Kidney (tissue), 13 donors: ENCODE measurements at regions not wholly inside any gene's neighbourhood (a gene's known extent, or its start where the extent isn't known, plus 50 kb on each side); places are given as distances from the start of the nearest gene placed in this dataset.

Experiments
- DNase-seq, 5 donors: peaks; one replicate each; pipeline ENCODE4 v3.0.0-alpha.2; 2013 to 2020
- FAIRE-seq: peaks from 2 replicates; lab custom pipeline; 2012; peaks lifted over from hg19 to GRCh38; lab: Jason Lieb, UNC
- H3K27ac ChIP-seq, 2 donors: one replicate each; pipeline ENCODE4 v1.7.0; 2013; ENCODE audit warnings: low read depth in 2 of 2, low read length in 2 of 2, inconsistent platforms in 1 of 2
- H3K27me3 ChIP-seq: one replicate; pipeline ENCODE4 v1.7.1; 2013; ENCODE audit warnings: low read length, inconsistent platforms; ENCODE audit not compliant: control insufficient read depth, insufficient read depth
- H3K36me3 ChIP-seq, 3 donors: one replicate each; pipeline versions ENCODE4 v1.7.0 to v1.7.1; 2013; ENCODE audit warnings: low read length in 3 of 3, control low read depth in 1 of 3, inconsistent platforms in 1 of 3; ENCODE audit not compliant: insufficient read depth in 3 of 3, control insufficient read depth in 2 of 3
- H3K4me1 ChIP-seq, 3 donors: one replicate each; pipeline versions ENCODE4 v1.7.0 to v1.7.1; 2013; ENCODE audit warnings: low read length in 3 of 3, inconsistent platforms in 1 of 3, low read depth in 1 of 3; ENCODE audit not compliant: control insufficient read depth in 2 of 3, insufficient read depth in 2 of 3
- H3K4me3 ChIP-seq, 3 donors: one replicate each; pipeline versions ENCODE4 v1.7.0 to v1.8.1; 2013; ENCODE audit warnings: low read length in 3 of 3, control low read depth in 1 of 3, inconsistent platforms in 1 of 3
- H3K9ac ChIP-seq, 3 donors: one replicate each; pipeline versions ENCODE4 v1.7.0 to v1.7.1; 2013; ENCODE audit warnings: low read length in 3 of 3, control low read depth in 1 of 3, inconsistent platforms in 1 of 3
- H3K9me3 ChIP-seq, 3 donors: one replicate each; pipeline versions ENCODE4 v1.7.0 to v1.7.1; 2013; ENCODE audit warnings: low read length in 3 of 3, control low read depth in 1 of 3, inconsistent platforms in 1 of 3; ENCODE audit not compliant: control insufficient read depth in 2 of 3, insufficient read depth in 1 of 3
- intact Hi-C: fragments of 100-400 bp; cut with DNase I; formaldehyde crosslinking; loops from one replicate; pipeline ENCODE4 v1.11.1; 2022
- TF ChIP-seq, protein P1 (sequence below): IDR thresholded peaks from 3 replicates; pipeline ENCODE4 v1.5.1; 2012; ENCODE audit warnings: mild to moderate bottlenecking, moderate library complexity, borderline replicate concordance; ENCODE audit not compliant: insufficient read depth; ENCODE audit errors: extremely low read depth
- donor health status: control.
- donor health status: control.
- donor health status: control.
- donor health status: control.
- donor health status: control.
- donor health status: DM: yes; HTN: yes; CAD: no.
- donor health status: Normal renal cell carcinoma (clear cell type).

- DNase-seq (peak in 2 of 5 donors; percentile 37 to 66), FAIRE-seq (no peak)
- TF ChIP-seq, protein P1, sequence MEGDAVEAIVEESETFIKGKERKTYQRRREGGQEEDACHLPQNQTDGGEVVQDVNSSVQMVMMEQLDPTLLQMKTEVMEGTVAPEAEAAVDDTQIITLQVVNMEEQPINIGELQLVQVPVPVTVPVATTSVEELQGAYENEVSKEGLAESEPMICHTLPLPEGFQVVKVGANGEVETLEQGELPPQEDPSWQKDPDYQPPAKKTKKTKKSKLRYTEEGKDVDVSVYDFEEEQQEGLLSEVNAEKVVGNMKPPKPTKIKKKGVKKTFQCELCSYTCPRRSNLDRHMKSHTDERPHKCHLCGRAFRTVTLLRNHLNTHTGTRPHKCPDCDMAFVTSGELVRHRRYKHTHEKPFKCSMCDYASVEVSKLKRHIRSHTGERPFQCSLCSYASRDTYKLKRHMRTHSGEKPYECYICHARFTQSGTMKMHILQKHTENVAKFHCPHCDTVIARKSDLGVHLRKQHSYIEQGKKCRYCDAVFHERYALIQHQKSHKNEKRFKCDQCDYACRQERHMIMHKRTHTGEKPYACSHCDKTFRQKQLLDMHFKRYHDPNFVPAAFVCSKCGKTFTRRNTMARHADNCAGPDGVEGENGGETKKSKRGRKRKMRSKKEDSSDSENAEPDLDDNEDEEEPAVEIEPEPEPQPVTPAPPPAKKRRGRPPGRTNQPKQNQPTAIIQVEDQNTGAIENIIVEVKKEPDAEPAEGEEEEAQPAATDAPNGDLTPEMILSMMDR: no peak
- no peaks in the 10 kb centered on the region for H3K27me3 ChIP-seq
- peaks cover 0 to 3% (median 0%) of the 10 kb centered on the region in 3 donors for H3K4me1 ChIP-seq
- no peak overlapping the region for H3K4me3 ChIP-seq
- no peaks in the 10 kb centered on the region for H3K9me3 ChIP-seq
- intact Hi-C loops: no loop called here
- H3K9ac ChIP-seq: no peak overlapping the region
- H3K36me3 ChIP-seq: no peaks in the 10 kb centered on the region
- H3K27ac ChIP-seq: no peak overlapping the region
These were observed 553.7 kb downstream of the CD83 start for GRCh38 chr6:14671261-14671681.

DNA sequence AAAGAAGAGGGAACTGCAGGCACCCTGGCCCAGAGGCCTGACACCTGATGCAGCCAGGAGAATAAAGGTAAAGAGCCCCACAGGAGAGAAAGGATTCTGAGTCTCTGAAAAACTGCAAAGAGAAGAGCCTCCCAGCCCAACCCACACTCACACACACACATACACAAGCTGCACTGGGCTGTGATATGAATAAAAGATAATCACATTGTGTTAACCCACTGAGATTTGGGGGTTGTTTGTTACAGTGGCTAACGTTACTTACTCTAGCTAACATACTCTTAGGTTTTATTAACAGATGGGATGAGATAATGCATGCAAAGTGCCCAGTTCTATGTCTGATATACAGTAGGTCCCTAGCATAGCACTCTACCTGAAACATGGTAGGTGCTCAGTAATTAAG, 554.4 kb downstream of the CD83 start:
- H3K4me1 ChIP-seq: peaks cover 0 to 3% (median 0%) of the 10 kb centered on the region in 3 donors
- no peaks in the 10 kb centered on the region for H3K27me3 ChIP-seq
- FAIRE-seq (no peak), DNase-seq (no peak)
- intact Hi-C loops: no loop called here
- H3K9ac ChIP-seq: no peak overlapping the region
- H3K4me3 ChIP-seq: no peak overlapping the region
- TF ChIP-seq, protein P1: no peak
- H3K27ac ChIP-seq: no peak overlapping the region
- no peaks in the 10 kb centered on the region for H3K9me3 ChIP-seq
- H3K36me3 ChIP-seq: no peaks in the 10 kb centered on the region

DNA sequence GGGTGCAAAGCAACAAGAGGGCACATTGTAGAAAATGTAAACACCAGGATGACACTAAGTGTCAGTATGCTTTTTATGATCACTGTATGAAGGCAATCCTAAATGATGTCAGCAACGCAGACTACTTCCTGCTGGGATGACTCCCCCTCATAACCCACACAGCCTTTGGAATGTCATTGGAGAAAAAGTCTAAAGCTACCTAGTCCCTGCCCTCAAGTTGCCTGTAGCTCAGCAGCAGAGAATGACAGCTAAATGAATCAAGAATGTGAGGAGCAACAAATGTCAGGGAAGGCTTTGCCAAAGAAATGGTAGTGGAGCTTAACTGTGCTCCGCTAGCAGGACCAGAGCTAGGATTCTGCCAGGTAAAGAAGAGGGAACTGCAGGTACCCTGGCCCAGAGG, 555.6 kb downstream of the CD83 start:
- FAIRE-seq (no peak), DNase-seq (no peak)
- H3K36me3 ChIP-seq: no peaks in the 10 kb centered on the region
- intact Hi-C loops: no loop called here
- H3K27me3 ChIP-seq: no peaks in the 10 kb centered on the region
- H3K9me3 ChIP-seq: no peaks in the 10 kb centered on the region
- no peak overlapping the region for H3K9ac ChIP-seq
- TF ChIP-seq, protein P1: no peak
- H3K4me3 ChIP-seq: no peak overlapping the region
- H3K27ac ChIP-seq: no peak overlapping the region
- peaks cover 0 to 3% (median 0%) of the 10 kb centered on the region in 3 donors for H3K4me1 ChIP-seq

DNA sequence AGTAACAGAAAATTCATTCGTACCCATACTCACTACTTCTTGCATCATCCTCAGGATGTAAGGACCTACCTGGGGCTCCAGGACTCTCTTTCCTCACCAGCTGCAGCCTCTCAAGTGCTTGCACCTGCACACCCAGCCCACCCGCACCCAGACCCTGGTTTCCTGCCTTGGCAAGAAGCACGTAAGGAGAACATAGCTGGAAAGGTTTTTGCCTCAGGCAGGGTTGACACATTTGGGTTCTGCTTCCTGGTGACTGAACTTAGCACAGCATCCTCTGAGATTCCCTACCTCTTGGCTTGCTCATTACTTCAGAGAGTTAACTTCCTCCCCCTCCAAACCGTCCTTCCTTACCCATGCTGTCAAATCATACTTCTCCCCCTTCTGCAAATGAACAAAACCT, 556.9 kb downstream of the CD83 start:
- intact Hi-C loops: no loop called here
- Histone ChIP-seq H3K36me3 (no peaks in the 10 kb centered on the region), H3K9ac (no peak overlapping the region), H3K4me1 (peaks cover 0 to 3% (median 0%) of the 10 kb centered on the region in 3 donors), H3K4me3 (no peak overlapping the region), H3K27me3 (no peaks in the 10 kb centered on the region), H3K27ac (no peak overlapping the region), H3K9me3 (no peaks in the 10 kb centered on the region)
- FAIRE-seq (no peak), DNase-seq (no peak)
- TF ChIP-seq, protein P1: no peak
